Esophagus squamous epithelium (tissue), 4 donors: ENCODE measurements at regions not wholly inside any gene's neighbourhood (a gene's known extent, or its start where the extent isn't known, plus 50 kb on each side); places are given as distances from the start of the nearest gene placed in this dataset.

ENCODE experiments used
- CTCF ChIP-seq, 6 experiments: fragments of 450-650 bp in 4 of 6; fragments of 200-600 bp in 2 of 6; sonication (generic) in 2 of 6; IDR thresholded peaks; one replicate each; pipeline ENCODE4 v1.5.1; 2016 to 2019; ENCODE audit warnings: antibody characterized with exemption in 6 of 6, mild to moderate bottlenecking in 4 of 6, moderate library complexity in 4 of 6
- POLR2A ChIP-seq, 4 donors: fragments of 450-650 bp; IDR thresholded peaks; one replicate each; pipeline ENCODE4 v1.6.1; 2017; ENCODE audit warnings: antibody characterized with exemption in 4 of 4, mild to moderate bottlenecking in 4 of 4, moderate library complexity in 3 of 4

- TF ChIP-seq CTCF (IDR thresholded peaks at IDR 0.05) (no peak), POLR2A (IDR thresholded peaks at IDR 0.05) (no peak)
Measured at GRCh38 chr3:6089780-6090179, 771.1 kb upstream of the GRM7 start.
